Inflammatory macrophage treated with lipopolysaccharide for 4 hours (primary cell): ENCODE measurements at regions not wholly inside any gene's neighbourhood (a gene's known extent, or its start where the extent isn't known, plus 50 kb on each side); places are given as distances from the start of the nearest gene placed in this dataset.

ENCODE experiments used
- DNase-seq: peaks from one replicate; pipeline ENCODE4 v3.0.0-alpha.2; 2020

DNA sequence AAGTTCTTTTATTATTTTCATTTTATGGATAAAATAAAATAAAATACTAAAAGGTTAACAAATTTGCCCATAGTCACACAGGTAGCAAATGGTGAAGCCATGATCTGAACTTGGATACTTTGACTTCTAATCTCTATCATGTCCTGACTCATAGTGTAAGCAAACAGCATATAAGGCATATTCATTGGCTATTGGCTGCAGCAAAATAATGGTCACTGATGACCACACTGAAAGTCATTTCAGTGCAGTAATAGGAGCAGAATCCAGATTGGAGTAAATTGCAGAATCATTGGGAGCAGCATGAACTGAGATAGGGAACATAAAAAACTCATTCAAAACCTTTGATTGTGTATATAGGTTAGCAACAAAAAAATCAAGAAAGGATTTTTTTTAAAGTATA is 262.9 kb downstream of the PLA2G4A start:
- DNase-seq: no peak

DNA sequence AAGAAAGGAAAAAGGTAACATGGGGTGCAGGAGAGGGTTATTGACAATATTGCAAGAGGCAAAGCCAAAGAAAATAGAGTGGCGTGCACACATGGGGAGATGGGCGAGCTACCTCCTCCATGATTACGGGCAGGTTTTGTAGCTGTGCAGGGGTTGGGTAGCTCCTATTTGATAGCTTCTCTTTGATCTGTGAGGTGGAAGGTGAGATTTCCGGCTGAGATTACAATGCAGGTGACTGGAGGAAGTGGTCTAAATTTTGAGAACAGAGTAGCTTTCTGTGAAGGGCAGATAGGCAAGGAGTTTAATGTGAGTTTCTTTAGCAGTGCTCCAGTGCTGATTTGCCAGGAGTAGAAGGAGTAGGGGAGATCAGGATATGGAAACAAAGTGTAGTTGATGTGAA is 263.4 kb downstream of the PLA2G4A start:
- no peak for DNase-seq

DNA sequence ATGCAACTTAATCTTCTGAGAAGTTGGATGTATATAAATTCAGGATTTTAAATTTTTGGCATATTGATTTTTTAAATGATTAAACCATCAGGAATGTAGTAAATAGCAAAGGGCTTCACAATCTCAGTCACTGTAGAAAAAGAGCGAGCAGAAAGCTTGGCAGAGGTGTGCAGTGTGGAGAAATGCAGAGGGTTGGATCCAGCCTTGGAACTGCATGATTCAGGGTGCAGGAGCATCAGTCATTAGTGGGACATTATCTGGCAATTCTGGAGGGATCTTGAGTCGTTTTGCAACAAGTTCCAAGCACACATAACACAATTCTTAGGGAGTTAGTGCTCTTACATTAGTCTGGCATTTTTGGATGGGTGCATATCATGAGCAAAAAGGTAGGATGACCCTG is 267.9 kb downstream of the PLA2G4A start:
- no peak for DNase-seq

DNA sequence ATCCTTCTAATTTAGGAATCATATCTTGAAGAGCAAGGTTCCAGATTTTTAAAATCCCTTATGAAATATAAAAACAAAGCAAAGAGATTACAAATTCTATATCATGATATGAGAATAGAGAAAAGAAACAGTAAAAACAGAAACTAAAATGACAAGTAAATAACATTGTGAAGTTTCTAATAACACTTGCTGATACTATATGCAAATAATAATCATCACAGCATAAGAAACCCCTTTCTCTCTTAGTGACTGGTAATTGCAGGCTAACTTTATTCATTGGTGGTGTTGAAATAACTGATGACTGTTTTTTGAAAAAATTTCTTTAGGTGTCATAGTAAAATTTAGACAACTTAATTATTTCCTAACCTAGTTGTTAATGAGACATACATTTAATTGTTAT is 281.6 kb downstream of the PLA2G4A start:
- no peak for DNase-seq

DNA sequence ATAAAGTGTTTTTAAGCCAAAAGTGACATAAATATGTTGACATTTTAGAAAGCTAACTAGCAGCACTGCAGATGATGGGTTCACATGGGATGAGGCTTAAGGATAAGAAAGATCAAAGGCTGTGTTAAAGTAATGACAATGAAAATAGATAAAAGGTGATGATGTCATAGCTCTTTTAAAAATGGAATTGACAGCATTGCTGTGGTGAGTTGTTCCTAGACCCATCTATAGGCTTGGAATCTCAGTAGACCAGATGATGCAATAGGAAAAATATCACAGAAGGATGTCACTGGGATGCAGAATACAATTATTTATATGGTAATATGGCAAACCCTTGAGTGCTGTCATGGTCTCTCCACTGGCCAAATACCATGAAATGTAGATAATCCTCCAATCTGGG is 286.0 kb downstream of the PLA2G4A start:
- DNase-seq: no peak

DNA sequence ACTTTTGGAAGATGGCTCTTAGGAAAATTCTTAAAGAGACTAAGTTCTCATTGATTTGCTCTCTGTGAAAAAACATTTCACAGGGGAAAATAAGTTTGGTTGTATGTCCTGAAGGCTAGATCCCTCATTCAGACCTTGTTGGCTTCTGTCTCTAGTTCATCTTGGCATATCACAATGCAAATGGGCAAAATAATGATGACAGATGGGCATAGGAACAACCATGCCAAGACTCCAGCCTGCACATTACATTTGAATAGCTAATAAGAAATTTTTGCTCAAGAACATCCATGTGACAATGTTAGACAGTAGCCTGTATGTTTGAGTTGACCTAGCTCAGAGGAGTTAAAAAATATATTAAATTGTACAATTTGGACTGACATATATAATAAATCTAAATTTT is 292.9 kb downstream of the PLA2G4A start:
- DNase-seq: no peak

DNA sequence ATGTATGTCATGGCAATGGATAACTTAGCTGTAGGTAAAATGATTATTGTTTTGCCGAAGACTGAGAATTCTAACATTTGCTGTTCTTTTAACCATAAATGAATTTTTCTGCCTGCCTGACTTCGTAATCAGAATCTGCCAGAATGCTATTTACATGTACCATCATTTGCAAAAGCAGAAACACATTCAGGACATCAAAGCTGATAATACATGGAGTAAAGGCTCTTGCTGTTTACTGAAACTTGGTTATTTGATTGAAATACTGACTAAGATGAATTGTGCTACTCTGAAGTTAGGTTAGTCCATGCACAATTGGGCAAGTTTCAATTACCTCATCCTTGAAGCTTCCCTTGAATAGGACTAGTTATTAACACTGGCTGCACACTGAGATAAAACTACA is 293.8 kb downstream of the PLA2G4A start:
- no peak for DNase-seq

DNA sequence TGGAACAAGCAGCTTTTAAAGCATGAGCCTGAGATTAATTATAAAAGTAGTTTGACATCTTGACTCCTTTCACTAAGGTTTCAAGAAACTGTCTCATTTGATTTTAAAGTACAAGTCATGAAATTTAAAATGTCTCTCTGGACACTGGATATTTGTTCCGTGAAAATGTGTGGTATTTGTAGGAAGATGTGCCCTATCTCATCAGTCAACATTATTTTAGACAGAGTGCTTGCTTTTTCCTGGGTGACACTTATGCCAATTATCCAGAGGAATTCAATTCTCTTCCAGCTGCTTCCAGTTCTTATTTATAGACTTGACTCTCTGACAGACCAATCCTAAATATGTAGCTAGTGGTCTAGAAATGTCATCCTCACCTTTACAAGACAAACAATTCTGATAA is 300.4 kb downstream of the PLA2G4A start:
- DNase-seq: no peak

DNA sequence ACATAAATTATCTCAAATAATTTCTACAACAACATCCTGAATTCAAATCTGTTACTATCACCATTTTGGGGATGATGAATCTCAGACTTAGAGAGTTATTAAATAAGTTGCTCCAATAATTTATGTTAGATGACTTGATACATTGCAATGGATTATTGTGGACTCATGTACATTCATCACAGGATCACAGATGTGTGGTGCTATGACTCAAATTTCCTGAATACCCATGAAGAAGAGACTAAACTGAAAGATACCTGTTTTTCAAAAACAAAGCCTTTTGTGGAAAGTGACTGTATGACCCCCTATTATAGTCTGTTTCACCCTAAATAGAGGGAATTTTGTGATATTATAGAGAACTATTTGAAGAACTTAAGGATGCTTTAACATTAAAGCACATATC is 315.0 kb downstream of the PLA2G4A start:
- no peak for DNase-seq

DNA sequence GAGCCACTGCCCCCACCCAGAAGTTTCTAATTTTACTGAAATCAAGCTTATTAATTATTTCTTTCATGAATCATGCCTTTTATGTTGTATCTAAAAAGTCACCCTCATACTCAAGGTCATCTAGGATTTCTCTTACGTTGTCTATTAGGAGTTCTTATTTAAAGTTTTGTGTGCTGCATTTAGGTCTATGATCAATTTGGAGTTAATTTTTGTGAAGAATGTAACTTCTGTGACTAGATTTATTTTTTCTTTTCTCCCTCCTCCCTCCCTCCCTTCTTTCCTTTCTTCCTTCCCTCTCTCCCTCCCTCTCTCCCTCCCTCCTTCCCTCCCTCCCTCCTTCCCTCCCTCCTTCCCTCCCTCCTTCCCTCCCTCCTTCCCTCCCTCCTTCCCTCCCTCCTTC is 317.6 kb downstream of the PLA2G4A start:
- no peak for DNase-seq

DNA sequence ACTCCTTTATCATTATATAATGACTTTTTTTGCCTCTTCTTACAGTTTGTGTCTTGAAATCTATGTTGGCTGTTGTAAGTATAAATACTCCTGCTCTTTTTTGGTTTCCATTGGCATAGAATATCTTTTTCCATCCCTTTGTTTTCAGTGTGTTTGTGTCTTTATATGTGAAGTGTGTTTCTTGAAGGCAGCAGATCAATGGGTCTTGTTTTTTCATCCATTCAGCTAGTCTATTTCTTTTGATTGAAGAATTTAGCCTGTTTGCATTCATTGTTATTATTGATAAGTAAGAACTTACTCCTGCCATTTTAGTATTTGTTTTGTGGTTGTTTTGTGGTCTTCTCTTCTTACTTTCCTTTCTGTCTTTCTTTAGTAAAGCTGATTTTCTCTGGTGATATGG is 322.8 kb downstream of the PLA2G4A start:
- DNase-seq: no peak

DNA sequence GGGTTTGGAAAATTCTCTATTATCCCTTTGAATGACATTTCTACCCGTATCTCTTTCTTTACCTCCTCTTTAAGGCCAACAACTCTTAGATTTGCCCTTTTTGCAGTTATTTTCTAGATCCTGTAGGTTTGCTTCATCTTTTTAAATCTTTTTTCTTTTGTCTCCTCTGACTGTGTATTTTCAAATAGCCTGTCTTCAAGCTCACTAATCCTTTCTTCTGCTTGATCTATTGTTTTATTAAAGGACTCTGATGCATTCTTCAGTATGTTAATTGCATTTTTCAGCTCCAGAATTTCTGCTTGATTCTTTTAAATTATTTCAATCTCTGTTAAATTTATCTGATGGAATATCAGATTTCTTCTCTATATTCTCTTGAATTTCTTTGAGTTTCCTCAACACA is 324.3 kb downstream of the PLA2G4A start:
- DNase-seq: no peak

DNA sequence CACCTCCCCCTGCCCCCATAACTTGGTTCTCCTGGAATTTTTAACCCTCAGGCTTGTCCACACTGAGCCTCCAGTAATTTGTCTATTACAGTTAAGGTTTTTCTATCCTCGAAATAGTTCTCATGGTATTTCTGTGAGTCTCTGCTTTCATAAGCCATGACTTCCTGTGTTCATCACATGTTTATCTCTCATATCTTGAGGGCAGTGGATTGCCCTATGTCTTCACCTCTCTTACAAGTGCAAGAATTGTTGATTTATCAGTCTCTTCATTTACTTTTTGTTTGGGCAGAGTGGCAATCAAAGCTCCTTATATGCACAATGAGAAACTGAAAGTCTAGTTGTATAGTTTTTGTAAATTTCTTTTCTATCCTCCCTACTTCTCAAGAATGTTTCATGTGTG is 328.4 kb downstream of the PLA2G4A start:
- DNase-seq: no peak

DNA sequence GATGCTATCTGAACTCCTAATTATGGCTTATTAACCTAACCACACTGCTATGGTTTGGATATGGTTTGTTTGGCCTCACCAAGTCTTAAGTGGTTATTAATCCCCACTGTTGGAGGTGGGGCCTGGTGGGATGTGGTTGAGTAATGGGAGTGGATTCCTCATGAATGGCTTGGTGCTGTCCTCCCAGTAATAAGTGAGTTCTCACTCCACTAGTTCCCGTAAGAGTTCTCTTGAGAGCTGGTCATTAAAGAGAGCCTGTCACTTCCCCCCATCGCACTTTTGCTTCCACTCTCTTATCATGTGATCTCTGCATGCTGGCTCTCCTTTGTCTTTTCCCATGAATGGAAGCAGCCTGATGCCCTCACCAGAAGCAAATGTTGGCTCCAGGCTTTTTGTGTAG is 328.8 kb downstream of the PLA2G4A start:
- DNase-seq: no peak

DNA sequence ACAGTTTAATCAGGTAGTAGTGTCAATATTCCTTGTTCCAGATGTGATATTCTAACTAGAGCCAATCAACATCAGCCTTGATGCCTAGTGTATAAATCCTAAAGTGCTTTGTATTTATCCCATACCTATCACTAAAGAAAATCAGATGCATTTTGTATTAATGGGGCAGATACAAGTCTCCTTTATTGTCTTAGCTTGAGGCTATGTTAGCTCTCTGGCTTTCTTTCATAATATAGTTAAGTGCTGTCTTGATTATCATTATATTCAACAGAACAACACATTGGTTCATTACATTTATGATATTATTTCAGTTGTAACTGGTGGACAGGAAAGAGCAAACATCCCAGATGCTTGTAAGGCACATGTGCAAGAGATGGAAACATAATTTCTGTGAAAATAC is 338.8 kb downstream of the PLA2G4A start:
- DNase-seq: no peak

DNA sequence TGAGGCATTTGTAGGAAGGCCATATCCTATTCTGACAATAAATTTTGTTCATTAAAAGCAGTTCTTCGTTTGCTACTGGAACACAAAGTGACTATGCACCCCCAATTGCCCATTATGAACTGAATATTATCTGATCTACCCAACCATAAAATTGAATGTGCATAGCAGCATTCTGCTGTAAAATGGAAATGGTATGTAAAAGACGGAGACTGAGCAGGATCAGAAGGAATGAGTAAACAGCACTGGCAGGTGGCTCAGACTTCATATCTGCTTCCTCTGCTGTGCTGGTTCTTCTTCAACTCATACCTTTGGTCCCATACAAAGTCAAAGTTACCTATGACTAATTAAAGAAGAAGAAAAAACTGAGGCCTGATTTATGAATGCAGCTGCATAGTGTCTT is 339.5 kb downstream of the PLA2G4A start:
- DNase-seq: no peak

DNA sequence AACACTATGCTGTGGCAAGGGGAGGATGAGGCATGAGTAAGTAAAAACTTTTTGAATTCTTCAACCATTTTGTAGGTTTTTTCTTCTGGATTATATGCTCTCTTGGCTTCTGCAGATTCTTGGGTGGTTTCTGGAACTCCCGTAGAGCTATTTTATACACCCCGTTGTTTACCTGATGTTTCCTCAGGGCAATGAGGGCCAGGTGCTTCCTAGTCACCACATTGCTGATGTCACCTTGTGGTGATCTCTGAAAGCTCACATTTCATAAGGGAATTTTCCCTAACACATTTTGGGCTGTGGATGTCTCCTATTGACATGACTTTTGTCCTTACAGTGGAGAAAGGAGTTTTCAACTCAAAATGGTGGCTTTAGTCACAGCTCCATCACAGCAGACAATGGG is 356.6 kb downstream of the PLA2G4A start:
- DNase-seq: no peak

DNA sequence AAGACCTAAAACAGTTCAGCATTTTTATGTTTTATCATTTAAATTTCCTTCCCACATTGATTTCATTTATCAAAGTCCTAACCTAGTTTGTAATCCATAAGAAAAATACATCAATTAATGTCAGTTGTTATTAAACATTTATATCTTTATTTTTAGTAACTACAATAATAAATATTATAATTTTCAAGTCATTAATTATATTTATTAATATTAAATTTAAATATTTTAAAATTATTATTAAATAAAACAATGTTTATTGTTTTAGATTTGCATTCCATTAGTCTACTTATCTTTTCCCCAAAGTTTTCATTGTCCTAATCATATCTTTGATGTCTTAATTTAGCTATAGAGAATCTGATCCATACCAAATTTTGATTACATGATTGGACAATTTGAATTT is 368.9 kb downstream of the PLA2G4A start:
- DNase-seq: no peak

DNA sequence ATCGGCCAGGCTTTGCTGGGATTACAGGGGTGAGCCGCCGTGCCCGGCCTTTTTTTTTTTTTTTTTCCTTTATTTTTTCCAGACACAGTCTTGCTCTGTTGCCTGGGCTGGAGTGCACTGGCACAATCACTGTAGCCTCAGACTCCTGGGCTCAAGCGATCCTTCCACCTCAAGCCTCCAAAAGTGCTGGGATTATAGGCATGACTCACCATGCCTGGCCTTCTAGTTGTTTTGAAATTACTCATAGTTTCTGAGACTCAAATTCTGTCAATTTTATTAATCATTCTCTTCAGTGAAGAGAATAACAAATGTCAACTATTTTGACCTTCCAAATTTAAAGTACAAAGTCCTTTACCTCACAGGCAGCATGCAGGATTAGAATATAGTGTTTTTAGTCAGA is 374.5 kb downstream of the PLA2G4A start:
- DNase-seq: no peak

DNA sequence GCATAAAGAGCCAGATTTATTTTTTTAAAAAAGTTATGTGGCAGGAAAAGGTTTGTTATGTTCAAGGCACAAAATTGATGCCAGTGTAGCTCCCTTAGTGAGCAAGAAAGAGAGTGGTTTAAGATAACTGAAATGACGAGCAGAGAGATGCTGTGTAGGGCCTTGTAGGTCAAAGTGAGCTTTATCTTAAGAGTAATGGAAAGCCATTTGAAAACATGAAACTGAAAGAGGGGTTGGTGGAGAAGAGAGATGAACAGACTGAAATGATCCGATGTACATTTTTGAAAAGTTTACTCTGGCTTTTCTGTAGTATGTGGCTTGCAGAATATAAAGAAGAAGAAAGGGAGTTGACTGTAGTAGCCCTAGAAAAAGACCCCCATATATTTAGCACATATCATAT is 383.6 kb downstream of the PLA2G4A start:
- no peak for DNase-seq

DNA sequence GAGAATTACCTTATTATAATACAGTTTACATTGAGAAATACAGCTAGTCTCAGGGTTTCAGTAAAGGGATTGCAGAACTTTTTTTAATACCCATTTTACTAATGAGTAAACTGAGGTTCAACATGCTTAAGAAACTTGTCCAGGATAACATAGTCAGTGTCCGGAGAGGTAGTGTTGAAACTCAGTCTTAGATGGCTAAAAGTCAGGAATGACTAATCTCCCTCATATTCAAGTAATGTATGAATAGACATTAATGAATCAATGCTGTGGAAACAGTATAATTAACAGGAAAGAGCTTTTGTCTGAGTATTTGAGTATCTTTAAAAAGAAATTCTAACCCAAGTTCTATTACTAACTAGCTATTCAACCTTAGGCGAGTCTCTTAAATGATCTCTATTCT is 397.6 kb downstream of the PLA2G4A start:
- DNase-seq: no peak

DNA sequence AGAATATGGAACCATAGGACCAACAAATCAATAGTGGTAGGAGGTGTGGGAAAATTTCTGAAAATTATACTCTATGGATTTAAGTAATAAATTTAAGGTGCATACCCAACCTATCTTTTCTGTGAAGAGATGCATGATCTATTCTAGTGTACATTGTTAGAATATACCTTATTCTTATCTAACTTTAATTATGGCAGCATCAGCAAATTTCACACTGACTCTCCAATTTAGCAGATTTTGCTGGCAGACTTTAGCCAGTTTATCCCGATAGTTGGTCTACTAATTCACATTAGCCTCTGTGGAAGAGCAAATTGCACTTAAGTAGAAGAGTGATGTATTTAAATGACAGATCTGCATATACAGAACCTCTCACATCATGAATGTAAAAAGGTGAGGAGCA is 400.0 kb downstream of the PLA2G4A start:
- no peak for DNase-seq

DNA sequence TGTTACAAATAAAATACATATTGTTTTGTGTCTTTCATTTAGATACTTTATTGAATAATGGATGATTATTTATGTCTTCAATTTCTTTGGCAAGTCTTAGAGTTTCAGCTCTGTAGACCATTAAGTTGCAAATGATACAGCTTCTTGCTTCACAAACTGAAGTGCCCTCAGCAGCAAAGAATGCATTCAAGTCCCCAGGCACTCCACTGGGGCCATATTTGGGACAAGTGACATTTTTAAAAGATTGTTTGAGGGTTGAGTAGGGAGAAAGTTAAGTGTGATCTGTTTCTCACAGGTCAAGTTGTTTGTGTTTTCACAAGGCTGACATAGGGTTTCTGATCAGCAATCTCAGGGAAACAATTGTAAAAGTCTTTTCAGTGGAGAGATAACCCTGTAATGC is 400.7 kb downstream of the PLA2G4A start:
- DNase-seq: no peak

DNA sequence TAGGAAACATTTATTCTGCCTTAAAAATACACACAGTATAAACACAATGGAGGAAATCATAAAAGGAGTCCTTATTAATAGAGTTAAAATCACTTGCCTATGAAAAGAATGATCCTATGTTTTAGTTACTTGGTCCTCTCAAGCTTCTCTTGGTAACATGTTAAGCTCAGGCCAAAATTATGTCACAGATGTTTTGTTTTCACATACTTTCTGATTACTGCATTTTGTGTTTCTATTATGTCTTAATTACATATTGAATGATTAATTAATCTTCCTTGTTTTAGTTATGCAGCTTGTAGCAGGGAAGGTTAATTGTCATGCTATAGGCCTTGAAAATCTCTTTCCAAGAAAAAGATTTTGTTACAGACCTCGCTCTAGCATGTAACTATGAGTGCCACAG is 406.0 kb downstream of the PLA2G4A start:
- no peak for DNase-seq

DNA sequence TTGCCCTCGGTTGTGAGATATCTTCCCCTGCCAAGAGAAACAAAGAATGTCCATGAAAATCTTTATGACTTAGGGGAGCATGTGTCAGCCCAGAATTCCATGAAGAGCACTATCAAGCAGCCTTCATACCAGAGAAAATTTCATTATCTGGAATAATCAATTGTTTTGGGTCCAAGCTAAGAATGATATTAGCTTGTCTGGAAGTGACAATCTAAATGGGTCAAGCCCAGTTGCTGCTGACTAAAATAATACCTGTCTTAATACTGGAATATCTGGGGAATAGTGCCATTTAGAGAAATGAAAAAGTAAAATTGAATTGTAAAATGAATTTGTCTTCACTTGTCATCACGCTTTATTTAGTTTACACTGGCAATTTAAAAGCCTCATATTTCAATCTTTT is 407.4 kb downstream of the PLA2G4A start:
- DNase-seq: no peak

DNA sequence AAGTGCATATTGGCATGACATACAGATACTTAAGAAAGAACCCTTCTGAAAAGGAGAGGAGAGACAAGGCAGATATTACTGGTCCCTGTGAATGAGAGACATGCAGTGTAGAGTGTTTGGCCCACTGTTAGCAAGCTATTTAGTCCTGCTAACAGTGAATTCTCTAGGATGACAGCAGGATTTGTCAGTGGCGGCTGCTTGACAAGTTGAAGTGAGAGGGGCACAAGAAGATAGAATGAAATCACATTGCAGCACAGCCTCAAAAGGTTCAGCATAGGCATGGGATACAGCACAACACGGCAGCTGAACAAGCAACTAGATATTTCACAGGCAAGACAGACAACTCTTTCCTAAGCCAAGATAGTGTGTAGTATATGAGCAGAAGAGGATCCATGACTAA is 407.9 kb downstream of the PLA2G4A start:
- no peak for DNase-seq

DNA sequence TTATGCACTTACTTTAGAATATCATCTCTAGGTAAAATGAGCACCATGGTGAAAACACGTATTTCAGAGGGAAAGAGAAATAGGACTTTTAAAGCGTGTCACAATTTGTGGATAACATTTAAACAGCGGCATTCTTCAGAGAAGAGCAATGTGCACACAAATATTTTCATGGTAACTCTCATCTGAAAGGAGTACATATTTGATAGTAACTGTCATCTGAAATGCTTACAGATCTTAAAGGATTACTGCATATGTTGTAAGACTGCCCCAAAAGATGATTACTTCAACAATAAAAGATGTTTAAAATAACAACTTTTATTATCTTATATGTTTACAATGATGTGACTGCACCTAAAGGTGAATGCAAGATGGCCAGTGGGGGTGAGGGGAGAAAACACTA is 408.8 kb downstream of the PLA2G4A start:
- no peak for DNase-seq
